Vagina (tissue), 2 donors: ENCODE measurements at regions not wholly inside any gene's neighbourhood (a gene's known extent, or its start where the extent isn't known, plus 50 kb on each side); places are given as distances from the start of the nearest gene placed in this dataset.

Source experiments
- DNase-seq, 2 donors: peaks; one replicate each; pipeline ENCODE4 v3.0.0-alpha.2; 2017; ENCODE audit errors: extremely low spot score in 2 of 2
- H3K27ac ChIP-seq: fragments of 200-600 bp; sonication (generic); one replicate; pipeline ENCODE4 v1.5.1; 2019
- H3K27me3 ChIP-seq: fragments of 200-600 bp; sonication (generic); one replicate; pipeline ENCODE4 v1.5.1; 2019
- H3K36me3 ChIP-seq, 2 donors: fragments of 200-600 bp; sonication (generic); one replicate each; pipeline ENCODE4 v1.5.1; 2017 to 2019
- H3K4me1 ChIP-seq: fragments of 200-600 bp; sonication (generic); one replicate; pipeline ENCODE4 v1.5.1; 2019
- H3K4me3 ChIP-seq, 2 donors: fragments of 200-600 bp; sonication (generic); 1 replicate in 1 of 2; 2 replicates in 1 of 2; pipeline ENCODE4 v1.5.1; 2016 to 2019
- H3K9me3 ChIP-seq: fragments of 200-600 bp; sonication (generic); one replicate; pipeline ENCODE4 v1.5.1; 2019
- POLR2A ChIP-seq, 2 donors: fragments of 450-650 bp; IDR thresholded peaks; one replicate each; pipeline ENCODE4 v1.6.1; 2017; ENCODE audit warnings: antibody characterized with exemption in 2 of 2, mild to moderate bottlenecking in 2 of 2, moderate library complexity in 2 of 2
- POLR2AphosphoS5 ChIP-seq, 2 donors: sonication (generic); formaldehyde crosslinking; IDR thresholded peaks; one replicate each; pipeline ENCODE4 v1.9.0; 2017; ENCODE audit warnings: antibody characterized with exemption in 2 of 2, mild to moderate bottlenecking in 2 of 2, low read depth in 1 of 2; ENCODE audit not compliant: insufficient read depth in 1 of 2
- intact Hi-C: fragments of 100-400 bp; cut with DNase I; formaldehyde crosslinking; loops from one replicate; pipeline ENCODE4 v1.15.1; 2023
- TF ChIP-seq, protein P1 (sequence below), 3 experiments: fragments of 450-650 bp in 2 of 3; fragments of 200-600 bp in 1 of 3; sonication (generic) in 1 of 3; IDR thresholded peaks; one replicate each; pipeline ENCODE4 v1.5.1; 2017 to 2019; ENCODE audit warnings: antibody characterized with exemption in 3 of 3, mild to moderate bottlenecking in 2 of 3, moderate library complexity in 2 of 3

DNA sequence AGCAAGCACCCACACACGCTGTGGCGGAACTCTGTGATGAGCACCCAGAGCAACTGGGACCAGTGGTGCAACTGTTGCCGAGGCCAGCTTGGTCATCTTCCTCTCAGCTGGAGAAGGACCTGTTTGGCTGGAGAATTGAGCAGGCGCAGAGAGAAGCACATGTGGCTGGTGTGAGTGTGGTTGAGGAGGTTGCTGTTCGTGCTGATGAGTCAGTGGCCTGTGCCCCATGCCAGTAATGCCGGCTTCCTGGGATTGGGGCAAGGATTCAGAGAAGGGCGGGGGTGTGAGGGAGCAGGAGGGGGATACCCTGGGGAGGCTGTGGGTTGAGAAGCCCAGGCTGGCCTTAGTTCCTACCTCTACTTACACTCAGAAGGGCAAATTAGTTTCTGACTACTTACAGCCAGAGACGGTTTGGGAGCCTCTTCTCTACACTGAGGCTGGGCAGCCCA lies 57.5 kb upstream of the EPS8L3 start:
- TF ChIP-seq POLR2AphosphoS5 (IDR thresholded peaks at IDR 0.05; ENCODE audit: insufficient read depth in 1 of 2, low read depth in 1 of 2): peak; percentile 17 to 59
- TF ChIP-seq, protein P1, sequence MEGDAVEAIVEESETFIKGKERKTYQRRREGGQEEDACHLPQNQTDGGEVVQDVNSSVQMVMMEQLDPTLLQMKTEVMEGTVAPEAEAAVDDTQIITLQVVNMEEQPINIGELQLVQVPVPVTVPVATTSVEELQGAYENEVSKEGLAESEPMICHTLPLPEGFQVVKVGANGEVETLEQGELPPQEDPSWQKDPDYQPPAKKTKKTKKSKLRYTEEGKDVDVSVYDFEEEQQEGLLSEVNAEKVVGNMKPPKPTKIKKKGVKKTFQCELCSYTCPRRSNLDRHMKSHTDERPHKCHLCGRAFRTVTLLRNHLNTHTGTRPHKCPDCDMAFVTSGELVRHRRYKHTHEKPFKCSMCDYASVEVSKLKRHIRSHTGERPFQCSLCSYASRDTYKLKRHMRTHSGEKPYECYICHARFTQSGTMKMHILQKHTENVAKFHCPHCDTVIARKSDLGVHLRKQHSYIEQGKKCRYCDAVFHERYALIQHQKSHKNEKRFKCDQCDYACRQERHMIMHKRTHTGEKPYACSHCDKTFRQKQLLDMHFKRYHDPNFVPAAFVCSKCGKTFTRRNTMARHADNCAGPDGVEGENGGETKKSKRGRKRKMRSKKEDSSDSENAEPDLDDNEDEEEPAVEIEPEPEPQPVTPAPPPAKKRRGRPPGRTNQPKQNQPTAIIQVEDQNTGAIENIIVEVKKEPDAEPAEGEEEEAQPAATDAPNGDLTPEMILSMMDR (IDR thresholded peaks at IDR 0.05): no peak
- no peak for TF ChIP-seq POLR2A (IDR thresholded peaks at IDR 0.05)
- peak; percentile 96 for DNase-seq
- Histone ChIP-seq H3K36me3 (no peaks in the 10 kb centered on the region), H3K9me3 (no peaks in the 10 kb centered on the region), H3K4me3 (no peak overlapping the region), H3K27ac (peak overlapping the region; percentile 76), H3K4me1 (peaks cover 52% of the 10 kb centered on the region), H3K27me3 (no peaks in the 10 kb centered on the region)
- intact Hi-C loops: loop anchor here (5.0 kb wide), 1 partner anchor 91 kb away; the partner anchor contains the start of gene CSF1

DNA sequence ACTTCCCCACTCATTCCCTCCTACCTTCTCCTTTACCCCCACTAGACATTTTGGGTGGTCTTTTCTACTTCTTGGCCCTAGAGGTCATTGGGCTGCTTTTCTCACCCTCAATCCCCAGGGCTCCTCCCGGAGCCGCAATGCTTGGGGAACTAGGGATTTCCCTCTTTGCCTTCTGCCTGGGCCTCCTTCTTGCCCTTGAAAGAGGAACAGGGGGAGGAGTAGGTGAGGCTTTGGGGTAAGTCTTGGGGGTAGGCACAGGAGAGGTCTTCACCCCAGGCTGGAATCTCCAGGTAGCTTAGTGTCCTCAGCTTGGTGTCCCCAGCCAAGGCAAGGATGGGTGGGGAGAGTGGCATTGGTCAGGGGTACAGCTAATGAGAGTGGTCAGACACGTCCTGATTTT lies 56.2 kb upstream of the EPS8L3 start:
- Histone ChIP-seq H3K27ac (no peak overlapping the region), H3K9me3 (no peaks in the 10 kb centered on the region), H3K4me1 (peaks cover 50% of the 10 kb centered on the region), H3K27me3 (no peaks in the 10 kb centered on the region), H3K36me3 (no peaks in the 10 kb centered on the region), H3K4me3 (no peak overlapping the region)
- intact Hi-C loops: loop anchor here (5.0 kb wide), 1 partner anchor 92 kb away; the partner anchor contains the start of gene CSF1
- TF ChIP-seq, protein P1 (IDR thresholded peaks at IDR 0.05): no peak
- TF ChIP-seq POLR2A (IDR thresholded peaks at IDR 0.05) (no peak), POLR2AphosphoS5 (IDR thresholded peaks at IDR 0.05; ENCODE audit: insufficient read depth in 1 of 2, low read depth in 1 of 2) (no peak)
- peak in 1 of 2 donors; percentile 93 for DNase-seq

DNA sequence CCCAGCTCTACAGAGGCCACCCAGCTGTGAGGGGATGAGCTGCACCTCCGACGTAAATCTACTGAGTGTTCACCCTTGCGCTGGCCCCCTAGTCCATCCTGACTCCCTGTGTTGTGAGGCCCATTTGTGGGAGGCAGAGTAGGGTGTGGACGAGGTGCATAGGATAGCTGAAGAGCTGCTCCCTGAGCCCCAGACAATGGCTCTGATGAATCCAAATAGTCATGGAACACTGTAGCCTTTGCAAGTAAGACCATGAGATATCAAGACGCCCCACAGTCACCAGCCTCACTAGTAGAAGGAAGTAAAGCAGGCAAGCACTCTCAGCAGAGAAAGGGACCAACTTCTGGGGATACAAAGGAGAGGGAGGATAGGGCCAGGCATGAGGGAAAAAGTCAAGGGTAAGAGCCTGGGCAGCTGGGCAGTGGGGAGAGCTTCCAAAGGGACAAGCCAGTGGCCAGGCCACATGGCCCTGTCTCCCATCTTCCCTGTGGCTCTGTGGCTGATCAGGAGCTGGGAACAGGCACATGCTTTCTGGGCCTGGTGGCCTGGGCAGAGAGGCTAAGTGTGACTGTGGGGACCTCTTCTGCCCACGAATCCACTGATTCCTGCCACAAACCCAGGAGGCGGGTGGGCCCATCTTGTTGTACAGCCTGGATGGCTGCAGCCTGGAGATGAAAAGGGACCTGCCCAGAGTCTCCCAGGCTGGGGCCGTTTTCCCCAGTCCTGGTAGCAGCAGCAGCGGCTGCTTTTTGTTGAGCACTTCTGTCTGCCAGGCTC lies 55.5 kb upstream of the EPS8L3 start:
- Histone ChIP-seq H3K4me3 (no peak overlapping the region), H3K9me3 (no peaks in the 10 kb centered on the region), H3K36me3 (no peaks in the 10 kb centered on the region), H3K27me3 (no peaks in the 10 kb centered on the region), H3K27ac (no peak overlapping the region), H3K4me1 (peaks cover 43% of the 10 kb centered on the region)
- TF ChIP-seq POLR2AphosphoS5 (IDR thresholded peaks at IDR 0.05; ENCODE audit: insufficient read depth in 1 of 2, low read depth in 1 of 2): no peak
- no peak for TF ChIP-seq POLR2A (IDR thresholded peaks at IDR 0.05)
- TF ChIP-seq, protein P1 (IDR thresholded peaks at IDR 0.05): no peak
- intact Hi-C loops: no loop called here
- DNase-seq: peak in 1 of 2 donors; percentile 70

DNA sequence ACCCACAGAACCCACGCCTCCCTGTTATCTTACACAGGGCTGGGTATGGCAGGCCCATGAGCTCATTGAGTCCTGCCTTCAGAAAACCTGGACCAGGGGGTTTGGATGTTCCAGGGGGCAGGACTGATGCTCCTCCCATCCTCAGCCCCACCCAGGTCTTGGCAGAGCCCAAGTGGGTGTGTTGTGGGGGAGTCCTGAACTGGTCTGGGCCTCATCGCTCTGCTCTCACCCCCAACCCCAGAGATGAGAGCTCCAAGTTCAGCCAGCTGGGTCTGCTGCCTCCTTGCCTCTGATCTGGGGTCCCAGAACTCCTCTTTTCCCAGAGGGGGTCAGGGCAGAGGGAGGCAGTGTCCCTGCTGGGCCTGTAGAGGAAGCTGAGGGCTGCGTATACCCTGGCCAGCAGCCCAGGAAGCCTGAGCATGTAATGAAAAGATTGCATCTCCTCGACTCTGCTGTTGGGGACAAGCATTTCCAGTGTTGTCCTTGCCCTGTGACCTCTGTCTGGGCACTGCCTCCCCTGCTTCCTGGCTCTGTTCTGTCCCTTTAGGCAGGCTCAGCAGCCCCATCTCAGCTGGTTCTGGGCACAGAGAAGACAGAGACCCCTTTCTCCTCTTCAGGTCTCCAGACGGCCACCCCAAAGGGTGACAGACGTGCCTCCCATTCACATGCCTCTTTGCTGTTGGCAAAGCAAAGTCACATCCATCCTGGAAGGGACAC lies 54.7 kb upstream of the EPS8L3 start:
- no peaks in the 10 kb centered on the region for H3K36me3 ChIP-seq
- no peak overlapping the region for H3K4me3 ChIP-seq
- H3K4me1 ChIP-seq: peaks cover 36% of the 10 kb centered on the region
- H3K9me3 ChIP-seq: no peaks in the 10 kb centered on the region
- TF ChIP-seq, protein P1 (IDR thresholded peaks at IDR 0.05): no peak
- TF ChIP-seq POLR2AphosphoS5 (IDR thresholded peaks at IDR 0.05; ENCODE audit: insufficient read depth in 1 of 2, low read depth in 1 of 2): no peak
- TF ChIP-seq POLR2A (IDR thresholded peaks at IDR 0.05): no peak
- H3K27me3 ChIP-seq: no peaks in the 10 kb centered on the region
- intact Hi-C loops: no loop called here
- DNase-seq: peak in 1 of 2 donors; percentile 85
- H3K27ac ChIP-seq: no peak overlapping the region
